ENCODE measurements at regions not wholly inside any gene's neighbourhood (a gene's known extent, or its start where the extent isn't known, plus 50 kb on each side); places are given as distances from the start of the nearest gene placed in this dataset.
"Not testable (repeated sequence)": the region's sequence is repeated elsewhere in the genome, so short reads cannot be mapped to it uniquely, and the experiment has no call there.

GRCh38 chr5:112026879-112027278, 269.9 kb upstream of the NREP start:
- not testable (repeated sequence) for DNase-seq (ENCODE audit: low spot score)

DNA sequence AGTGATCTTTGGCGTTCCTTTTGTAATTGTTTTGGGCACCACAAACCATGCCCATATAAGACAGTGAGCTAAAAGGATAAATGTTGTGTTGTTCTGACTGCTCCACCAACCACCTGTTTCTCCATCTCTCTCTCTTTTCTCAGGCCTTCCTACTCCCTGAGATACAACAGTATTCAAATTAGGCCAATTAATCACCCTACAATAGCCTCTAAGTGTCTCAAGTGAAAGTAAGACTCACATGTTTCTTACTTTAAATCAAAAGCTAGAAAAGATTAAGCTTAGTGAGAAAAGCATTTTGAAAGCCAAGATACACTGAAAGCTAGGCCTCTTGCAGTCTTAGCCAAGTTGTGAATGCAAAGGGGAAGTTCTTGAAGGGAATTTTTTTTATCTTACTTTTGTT, 268.8 kb upstream of the NREP start:
- DNase-seq (ENCODE audit: low spot score) = no peak

- DNase-seq (ENCODE audit: low spot score) = no peak
Measured at GRCh38 chr5:112024769-112025168, 267.8 kb upstream of the NREP start.

DNA sequence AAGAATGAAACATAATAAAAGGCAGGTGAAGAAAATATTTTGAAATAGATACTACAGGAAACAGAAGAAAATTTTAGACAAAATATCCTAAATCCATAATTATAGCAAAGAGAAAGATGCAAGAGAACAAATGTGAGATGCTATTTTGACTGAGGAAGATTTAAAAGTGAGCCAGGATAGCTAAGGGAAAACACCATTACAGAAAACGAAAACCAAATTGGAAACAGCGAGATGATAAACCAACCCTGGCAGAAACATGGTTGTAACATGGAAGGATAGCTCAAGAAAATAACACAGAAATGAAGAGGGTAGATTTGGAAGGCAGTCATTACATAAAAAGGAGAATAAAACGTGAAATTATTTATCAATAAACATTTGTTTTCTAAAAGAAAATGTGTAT, 267.2 kb upstream of the NREP start:
- no peak for DNase-seq (ENCODE audit: low spot score)

DNA sequence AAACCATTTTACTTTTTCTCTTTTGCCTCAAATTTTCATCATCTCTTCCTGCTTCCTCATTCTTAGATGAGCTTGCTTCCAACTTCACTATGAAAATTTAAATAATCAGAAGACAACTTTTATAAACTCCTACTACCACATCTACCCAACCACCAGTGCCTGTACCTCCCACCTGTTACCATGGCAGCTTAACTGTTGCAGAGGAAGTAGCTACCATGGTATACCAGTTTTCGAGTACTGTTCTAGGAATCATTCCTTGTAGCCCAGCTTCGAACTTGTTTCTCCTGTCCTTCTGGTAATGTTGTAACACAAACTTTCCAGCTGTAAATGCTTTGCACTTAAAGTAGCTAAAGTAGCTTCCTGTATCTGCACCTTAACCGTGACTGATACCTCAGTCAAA, 266.8 kb upstream of the NREP start:
- DNase-seq (ENCODE audit: low spot score) = no peak

DNA sequence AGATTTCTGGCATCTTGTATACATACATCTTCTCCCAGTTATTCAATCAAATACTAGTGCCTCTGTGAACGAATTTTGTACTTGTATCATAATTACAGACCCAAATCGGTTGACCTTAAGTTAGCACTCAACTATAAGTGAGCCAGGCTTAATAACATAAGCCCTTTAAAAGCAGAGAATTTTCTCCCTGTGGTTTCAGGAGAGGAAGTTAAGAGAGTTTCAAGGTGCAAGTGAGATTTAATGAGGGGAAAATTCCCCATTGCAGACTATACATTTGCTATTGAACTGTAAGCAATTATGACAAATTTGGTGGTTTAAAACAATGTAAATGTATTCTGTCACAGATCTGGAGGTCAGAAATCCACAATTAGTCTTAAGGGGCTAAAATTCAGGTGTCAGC, 261.9 kb upstream of the NREP start:
- no peak for DNase-seq (ENCODE audit: low spot score)

GRCh38 chr5:112016980-112017379, 260.0 kb upstream of the NREP start:
- no peak for DNase-seq (ENCODE audit: low spot score)

DNA sequence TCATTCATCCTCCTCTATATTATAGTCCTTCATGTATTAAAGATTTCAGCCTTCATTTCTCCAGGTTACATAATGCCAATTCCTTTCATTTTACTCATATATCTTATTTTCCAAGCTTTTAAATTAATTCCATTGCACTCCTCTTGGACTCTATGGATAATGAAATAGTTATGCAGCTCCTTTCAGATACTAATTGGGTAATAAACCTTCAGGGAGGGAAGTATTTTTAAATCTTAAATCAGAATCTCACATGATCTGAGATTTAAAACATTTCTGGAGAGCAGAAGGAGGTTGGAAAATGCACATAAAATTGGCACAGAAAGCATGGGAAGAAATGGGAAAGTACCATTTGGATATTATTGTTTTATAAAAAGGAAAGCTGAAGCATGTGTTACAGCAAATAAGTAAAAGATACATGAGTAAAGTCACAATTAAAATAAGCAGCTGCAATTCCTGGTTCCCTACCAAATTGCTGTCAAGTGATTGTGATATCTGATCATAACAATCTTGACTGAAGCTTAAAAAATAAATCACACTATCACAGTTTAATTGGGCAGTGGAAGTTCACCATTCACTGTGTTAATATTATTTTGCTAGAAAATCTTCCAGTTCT, 257.9 kb upstream of the NREP start:
- no peak for DNase-seq (ENCODE audit: low spot score)

DNA sequence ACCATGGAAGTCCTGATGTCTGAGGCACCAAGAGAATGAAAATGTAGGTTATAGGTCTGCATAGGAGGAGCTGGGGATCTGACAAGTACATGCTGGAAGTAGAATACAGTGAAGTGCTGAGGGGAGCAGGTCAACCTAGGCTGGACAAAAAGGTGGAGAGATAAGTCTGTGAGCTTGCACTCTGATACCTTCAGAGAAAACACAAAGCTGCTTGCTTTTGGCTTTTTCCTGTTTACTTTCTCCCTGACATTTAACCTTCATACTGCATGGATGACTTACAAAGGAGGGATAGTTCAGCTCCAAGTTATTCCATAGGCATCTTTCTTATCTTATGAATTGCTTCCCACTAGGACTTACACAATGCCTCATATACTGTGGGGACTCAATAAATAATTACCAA, 256.7 kb upstream of the NREP start:
- DNase-seq (ENCODE audit: low spot score) = no peak

DNA sequence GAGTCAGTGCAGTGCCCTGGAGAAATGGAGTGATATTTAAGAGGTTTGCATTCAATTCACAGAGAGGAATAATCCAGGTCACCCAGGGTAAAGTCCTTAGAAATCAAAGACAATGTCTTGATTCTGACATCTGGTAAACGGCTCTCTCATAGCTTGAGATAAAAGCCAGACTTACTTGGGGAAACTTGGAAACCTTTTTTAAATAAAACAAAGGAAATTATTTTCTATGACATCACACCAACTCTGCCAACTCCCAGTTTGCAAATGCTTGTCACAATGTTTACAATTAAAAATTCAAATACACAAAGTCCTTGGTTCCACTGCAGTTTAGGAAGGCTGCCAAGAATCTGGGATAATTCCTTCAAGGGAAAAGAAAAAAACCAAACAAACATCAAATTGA, 255.1 kb upstream of the NREP start:
- DNase-seq (ENCODE audit: low spot score) = no peak

DNA sequence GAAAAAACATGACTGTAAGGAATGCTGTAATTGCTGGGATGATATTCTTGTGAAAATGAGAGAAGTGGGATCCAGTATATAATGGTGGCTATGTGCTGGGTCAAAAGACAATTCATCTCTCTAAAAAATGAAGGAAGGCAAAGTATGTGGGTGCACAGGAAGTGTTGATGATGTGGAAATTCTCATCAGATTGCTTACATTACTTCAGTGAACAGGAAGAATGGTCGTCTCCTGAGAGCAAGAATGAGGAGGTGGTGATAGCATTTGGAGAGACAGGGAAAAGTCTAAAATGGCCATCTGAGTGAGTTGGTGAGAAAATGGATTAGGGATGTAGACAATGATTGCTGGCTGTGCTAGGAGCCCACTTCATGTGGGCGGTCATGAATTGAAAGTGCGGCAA, 253.5 kb upstream of the NREP start:
- no peak for DNase-seq (ENCODE audit: low spot score)

GRCh38 chr5:112006721-112007120, 249.7 kb upstream of the NREP start:
- DNase-seq (ENCODE audit: low spot score) = no peak

GRCh38 chr5:112005623-112005930, 248.6 kb upstream of the NREP start:
- DNase-seq (ENCODE audit: low spot score) = no peak

DNA sequence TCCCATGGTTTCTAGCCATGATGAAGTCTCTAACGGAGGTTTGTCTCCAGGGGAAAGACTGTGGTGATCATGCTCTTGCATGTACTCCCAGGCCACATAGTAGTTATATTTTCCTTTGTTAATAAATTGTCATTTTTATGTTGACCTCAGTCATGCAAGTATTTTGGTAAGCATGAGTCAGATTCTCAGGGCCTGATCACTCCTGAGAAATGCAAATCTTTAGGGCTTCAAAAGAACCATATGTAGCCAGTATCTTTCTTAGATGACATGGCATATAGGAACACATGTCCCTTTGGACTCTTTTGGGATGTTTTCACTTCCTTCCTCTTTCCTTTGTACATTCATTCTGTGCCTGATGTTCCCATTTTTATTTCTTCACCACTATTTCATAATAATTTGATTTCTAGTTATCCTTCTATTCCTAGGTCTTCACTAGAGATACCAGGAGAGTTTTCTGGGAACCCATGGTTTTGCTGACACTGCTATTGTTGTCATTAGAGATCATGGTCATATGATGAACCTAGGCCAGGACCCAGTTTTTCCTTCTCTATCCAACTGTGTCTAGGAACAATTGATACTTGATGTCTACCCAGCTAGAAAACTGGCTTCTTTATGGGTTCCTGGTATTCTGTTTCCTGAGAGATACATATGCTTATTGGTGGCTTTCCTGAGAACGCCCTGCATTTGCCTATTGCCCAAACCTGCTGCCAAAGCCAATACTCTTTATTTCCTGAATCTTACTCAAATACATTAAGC, 248.1 kb upstream of the NREP start:
- no peak for DNase-seq (ENCODE audit: low spot score)

DNA sequence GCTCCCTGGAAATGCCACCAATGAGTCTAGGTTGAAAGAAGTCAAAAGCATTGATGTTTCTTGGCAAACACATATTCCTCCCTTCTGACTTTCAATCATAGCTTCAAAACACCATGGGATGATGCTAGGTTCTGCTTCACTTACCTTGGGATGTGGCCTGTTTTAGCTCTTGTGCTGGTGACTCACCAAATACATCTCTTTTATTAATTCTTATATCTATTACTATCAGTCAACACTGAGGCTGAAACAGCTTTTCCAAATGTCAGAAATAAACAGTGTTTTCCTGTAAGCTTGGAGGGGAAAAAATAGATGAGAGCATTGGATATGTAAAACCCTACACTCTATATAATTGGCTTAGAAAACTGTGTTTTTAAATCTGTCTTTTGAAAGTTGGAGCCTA, 245.4 kb upstream of the NREP start:
- no peak for DNase-seq (ENCODE audit: low spot score)

GRCh38 chr5:111999286-111999685, 242.3 kb upstream of the NREP start:
- no peak for DNase-seq (ENCODE audit: low spot score)

GRCh38 chr5:111998871-111999270, 241.9 kb upstream of the NREP start:
- DNase-seq (ENCODE audit: low spot score) = no peak

DNA sequence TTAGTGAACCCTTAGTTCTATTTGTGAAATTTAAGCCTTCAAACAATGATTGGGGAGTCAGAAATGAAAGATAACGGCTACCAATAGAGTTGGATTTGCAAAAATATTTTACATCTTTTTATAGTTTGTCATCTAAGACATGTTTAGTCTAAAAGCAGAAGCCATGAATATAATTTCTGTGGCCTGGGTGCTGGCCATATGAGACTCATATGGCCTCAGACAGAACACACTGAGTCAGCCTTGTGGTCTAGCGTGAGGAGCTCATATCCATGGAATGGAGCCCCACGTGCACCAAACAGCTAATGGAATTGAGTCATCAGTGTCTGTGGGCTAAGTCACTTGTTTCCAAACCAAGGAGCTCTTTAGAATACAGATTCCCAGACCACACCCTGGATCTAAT, 240.7 kb upstream of the NREP start:
- no peak for DNase-seq (ENCODE audit: low spot score)

GRCh38 chr5:111997308-111997707, 240.3 kb upstream of the NREP start:
- DNase-seq (ENCODE audit: low spot score) = no peak

GRCh38 chr5:111996574-111996973, 239.6 kb upstream of the NREP start:
- DNase-seq (ENCODE audit: low spot score) = no peak

DNA sequence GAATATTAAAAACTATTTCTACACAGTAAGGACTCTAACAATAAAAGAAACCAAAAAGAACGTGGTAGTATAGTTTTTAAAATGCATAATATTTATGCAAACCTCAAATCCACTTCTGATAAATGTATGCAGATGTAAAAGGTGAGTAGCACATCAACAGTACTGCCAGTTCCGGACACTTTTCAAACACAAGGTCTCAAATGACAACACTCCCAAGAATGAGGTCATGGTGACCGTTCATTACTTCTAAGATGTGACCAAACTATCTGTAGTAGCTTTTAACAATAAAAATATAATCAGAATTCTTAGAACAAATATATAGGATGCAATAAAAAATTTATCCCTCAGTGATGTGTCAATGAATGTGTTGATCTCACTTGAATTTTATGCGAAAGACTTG, 238.7 kb upstream of the NREP start:
- no peak for DNase-seq (ENCODE audit: low spot score)

DNA sequence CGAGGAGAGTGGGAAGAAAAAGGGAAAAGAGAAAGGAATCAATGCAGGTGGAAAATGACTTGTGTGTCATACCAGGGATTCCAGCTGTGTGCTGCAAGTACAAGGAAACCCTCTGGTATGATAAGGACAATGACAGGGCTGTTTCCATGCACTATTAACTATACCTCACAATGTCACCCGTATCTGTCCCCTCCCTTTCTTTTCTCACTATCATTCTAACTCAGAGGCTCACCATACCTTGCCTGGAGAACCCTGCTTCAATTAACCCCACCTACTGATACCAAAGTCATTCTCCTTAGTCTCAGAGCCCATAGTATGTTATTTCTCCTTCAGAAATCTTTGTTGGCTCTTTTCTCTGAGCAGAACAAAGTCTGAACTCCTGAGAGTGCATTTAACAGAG, 236.2 kb upstream of the NREP start:
- DNase-seq (ENCODE audit: low spot score) = no peak

GRCh38 chr5:111984044-111984443, 227.1 kb upstream of the NREP start:
- no peak for DNase-seq (ENCODE audit: low spot score)

DNA sequence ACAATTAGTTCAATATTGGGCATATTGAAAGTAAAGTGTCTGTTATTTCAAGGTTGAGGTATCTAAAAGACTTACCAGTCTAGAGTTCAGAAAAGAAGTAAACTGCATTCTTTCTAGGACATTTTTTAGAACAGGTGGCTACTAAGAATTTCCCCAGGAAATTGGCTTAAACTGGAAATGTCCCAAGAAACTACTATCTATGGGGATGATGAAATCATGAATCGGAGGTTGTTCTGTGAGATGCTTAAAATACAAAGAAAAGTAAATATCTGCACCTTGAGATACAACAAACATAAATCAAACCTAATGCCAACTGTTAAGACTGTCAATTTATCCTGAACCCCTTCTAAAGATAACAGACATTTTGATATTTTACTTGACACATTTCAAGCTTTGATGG, 226.5 kb upstream of the NREP start:
- no peak for DNase-seq (ENCODE audit: low spot score)

Data from HT-29 (cell line).